HG03280 (cell line): ENCODE measurements at regions not wholly inside any gene's neighbourhood (a gene's known extent, or its start where the extent isn't known, plus 50 kb on each side); places are given as distances from the start of the nearest gene placed in this dataset.

ENCODE experiments used
- ATAC-seq: cut with Tn5 transposase; IDR thresholded peaks from one replicate; pipeline ENCODE4 v1.9.1; 2021; ENCODE audit warnings: mild to moderate bottlenecking, moderate library complexity; ENCODE audit not compliant: unreplicated experiment

- no peak for ATAC-seq
Observed at GRCh38 chr9:79353856-79354520, 217.8 kb upstream of the TLE4 start.

- ATAC-seq: no peak
Observed at GRCh38 chr9:79357194-79357593, 214.6 kb upstream of the TLE4 start.

- no peak for ATAC-seq
Observed at GRCh38 chr9:79357616-79358015, 214.1 kb upstream of the TLE4 start.

- ATAC-seq: no peak
Observed at GRCh38 chr9:79360387-79361347, 211.1 kb upstream of the TLE4 start.

GRCh38 chr9:79362100-79363081 is 209.4 kb upstream of the TLE4 start:
- no peak for ATAC-seq

GRCh38 chr9:79369676-79370075 is 202.1 kb upstream of the TLE4 start:
- ATAC-seq: no peak

- no peak for ATAC-seq
Observed at GRCh38 chr9:79371301-79371700, 200.5 kb upstream of the TLE4 start.

GRCh38 chr9:79371948-79372555 is 199.7 kb upstream of the TLE4 start:
- no peak for ATAC-seq

GRCh38 chr9:79377339-79377855 is 194.4 kb upstream of the TLE4 start:
- no peak for ATAC-seq

- no peak for ATAC-seq
Observed at GRCh38 chr9:79378107-79378506, 193.7 kb upstream of the TLE4 start.

GRCh38 chr9:79382044-79382443 is 189.7 kb upstream of the TLE4 start:
- ATAC-seq: no peak

- no peak for ATAC-seq
Observed at GRCh38 chr9:79382458-79382857, 189.3 kb upstream of the TLE4 start.

- ATAC-seq: no peak
Observed at GRCh38 chr9:79383096-79383495, 188.7 kb upstream of the TLE4 start.

- ATAC-seq: no peak
Observed at GRCh38 chr9:79384091-79384490, 187.7 kb upstream of the TLE4 start.

- ATAC-seq: no peak
Observed at GRCh38 chr9:79384501-79384900, 187.3 kb upstream of the TLE4 start.

- no peak for ATAC-seq
Observed at GRCh38 chr9:79387101-79387835, 184.5 kb upstream of the TLE4 start.

GRCh38 chr9:79390077-79390698 is 181.6 kb upstream of the TLE4 start:
- no peak for ATAC-seq

- no peak for ATAC-seq
Observed at GRCh38 chr9:79390781-79391770, 180.7 kb upstream of the TLE4 start.
